ENCODE measurements at regions not wholly inside any gene's neighbourhood (a gene's known extent, or its start where the extent isn't known, plus 50 kb on each side); places are given as distances from the start of the nearest gene placed in this dataset.

DNA sequence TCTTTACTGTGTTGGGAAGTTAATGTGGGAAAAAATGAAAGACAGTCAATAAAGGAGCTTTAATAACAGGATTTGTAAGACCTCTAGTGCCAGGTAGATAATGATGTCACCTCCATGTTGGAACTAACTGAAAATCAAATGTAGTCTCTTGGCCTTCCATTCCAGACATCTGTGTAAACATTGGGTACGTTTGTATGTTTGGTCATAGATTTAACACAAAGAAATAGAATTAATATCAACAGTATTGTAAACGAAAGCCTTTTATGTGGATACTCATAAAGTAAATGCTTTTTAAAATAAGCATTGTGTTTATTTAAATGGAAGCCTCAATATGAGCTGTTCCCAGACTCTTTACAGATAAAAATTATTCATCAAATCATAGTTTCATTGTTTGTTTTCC is 605.7 kb downstream of the METTL15 start:
- TF ChIP-seq ELF4 (IDR thresholded peaks at IDR 0.05) (no peak), NFRKB (IDR thresholded peaks at IDR 0.05) (no peak), FOXM1 (IDR thresholded peaks at IDR 0.05; ENCODE audit: borderline replicate concordance) (no peak), SP1 (IDR thresholded peaks at IDR 0.05) (no peak)
